ENCODE measurements at regions not wholly inside any gene's neighbourhood (a gene's known extent, or its start where the extent isn't known, plus 50 kb on each side); places are given as distances from the start of the nearest gene placed in this dataset.

DNA sequence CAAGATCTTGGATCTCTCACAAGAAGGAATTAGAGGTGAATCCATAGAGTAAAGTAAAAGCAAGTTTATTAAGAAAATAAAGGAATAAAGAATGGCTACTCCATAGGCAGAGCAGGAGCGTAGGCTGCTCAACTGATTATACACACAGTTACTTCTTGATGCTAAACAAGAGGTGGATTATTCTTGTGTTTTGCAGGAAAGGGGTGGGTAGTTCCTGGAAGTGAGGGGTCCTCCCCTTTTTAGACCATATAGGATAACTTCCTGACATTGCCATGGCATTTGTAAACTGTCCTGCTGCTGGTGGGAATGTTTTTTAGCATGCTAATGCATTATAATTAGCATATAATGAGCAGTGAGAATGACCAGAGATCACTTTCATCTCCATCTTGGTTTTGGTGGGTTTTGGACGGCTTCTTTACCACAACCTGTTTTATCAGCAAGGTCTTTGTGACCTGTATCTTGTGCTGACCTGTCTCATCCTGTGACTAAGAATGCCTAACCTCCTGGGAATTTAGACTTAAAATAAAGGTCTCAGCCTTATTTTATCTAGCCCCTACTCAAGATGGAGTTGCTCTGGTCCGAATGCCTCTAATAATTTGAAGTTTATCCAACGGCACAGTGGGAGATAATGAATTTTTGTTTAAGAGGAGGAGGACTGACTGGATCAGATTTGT is 165.7 kb upstream of the DMRT1 start:
- no peak for DNase-seq

DNA sequence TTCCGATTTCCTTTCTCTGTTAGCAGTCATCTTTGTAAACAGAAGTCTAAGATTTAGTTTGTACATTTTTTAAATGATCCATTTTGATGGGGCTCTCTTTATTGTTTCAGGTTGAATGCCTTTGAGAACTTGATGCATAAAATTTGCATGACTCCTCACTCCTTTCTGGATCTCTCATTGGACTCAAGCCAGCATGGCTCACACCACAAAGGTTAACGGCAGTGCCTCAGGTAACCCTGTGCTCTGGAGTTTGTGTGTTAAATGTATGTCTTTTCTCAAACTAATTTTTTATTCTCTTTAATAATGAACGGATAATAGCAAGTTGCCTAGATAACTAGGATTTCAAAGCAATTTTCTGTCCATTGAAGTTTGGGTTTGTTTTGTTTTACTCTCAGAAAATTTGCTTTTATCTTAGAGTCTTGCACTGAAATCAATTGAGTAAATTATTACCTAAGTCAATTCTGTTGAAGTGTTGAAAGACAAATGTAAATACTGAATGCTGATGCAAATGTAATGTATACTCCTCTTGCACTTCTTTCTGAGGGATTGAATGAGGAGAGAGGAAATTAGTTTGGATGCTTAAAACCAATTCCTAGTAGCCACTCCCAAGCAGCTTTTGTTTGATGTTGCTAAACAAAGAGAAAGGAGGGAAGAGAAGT is 164.6 kb upstream of the DMRT1 start:
- DNase-seq, result no peak

DNA sequence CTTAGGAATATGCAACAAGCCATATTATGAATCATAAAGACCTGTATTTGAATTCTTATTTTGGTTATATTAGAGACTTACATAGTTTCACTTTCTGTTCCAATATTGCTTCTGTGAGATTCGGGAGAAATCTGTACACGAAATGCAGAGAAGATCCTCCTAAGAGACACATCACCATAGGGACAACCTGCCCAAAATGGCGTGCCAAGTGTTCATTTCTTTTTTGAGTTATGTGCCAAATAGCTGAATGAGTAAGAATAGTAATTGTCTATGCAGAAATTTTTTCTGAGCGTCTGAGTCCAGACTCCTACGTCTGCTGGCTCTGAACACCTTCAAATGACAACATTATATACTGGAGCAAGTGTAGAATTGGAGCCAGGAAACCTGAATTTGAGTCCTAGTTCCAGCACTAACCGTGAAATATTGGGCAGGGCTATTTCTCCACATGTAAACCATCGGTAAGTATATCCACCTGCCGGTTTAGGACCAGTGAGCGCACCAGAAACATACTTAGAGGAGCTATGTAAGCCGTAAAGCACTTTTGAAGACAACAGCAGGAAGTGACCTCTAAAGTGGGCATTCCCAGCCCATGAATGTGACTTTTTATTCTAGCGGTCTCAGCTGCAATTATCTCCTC is 163.9 kb upstream of the DMRT1 start:
- DNase-seq, result no peak

DNA sequence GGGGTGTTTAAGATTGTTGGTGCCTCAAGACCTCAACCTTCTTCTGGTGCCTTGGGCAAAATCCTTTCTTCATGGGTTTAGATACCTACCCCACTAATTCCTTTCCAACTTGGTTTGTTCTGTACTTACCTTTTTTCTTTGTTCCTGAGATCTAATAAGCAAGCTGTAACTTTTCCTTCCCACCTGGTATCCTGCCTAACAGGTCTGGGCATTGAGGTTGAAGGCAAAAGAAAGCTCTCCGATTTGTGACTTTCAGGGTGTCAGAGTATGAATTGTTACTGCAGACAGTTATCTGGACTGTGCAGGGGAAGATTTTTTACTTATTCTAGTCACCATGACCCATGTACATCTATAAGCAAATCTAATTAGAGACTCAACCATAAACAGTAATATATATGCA is 162.6 kb upstream of the DMRT1 start:
- no peak for DNase-seq

DNA sequence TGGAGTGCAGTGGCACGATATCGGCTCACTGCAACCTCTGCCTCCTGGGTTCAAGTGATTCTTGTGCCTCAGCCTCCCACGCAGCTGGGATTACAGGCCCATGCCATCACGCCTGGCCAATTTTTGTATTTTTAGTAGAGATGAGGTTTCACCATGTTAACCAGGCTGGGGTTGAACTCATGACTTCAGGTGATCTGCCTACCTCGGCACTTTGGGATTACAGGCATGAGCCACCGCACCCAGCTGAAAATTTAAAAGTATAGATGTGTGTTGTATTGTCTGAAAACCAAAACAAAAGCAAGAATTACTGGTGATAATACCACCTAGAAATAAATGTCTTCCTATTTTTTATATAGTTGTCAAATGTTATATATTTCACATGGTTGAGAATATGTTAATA is 162.0 kb upstream of the DMRT1 start:
- DNase-seq, result no peak

DNA sequence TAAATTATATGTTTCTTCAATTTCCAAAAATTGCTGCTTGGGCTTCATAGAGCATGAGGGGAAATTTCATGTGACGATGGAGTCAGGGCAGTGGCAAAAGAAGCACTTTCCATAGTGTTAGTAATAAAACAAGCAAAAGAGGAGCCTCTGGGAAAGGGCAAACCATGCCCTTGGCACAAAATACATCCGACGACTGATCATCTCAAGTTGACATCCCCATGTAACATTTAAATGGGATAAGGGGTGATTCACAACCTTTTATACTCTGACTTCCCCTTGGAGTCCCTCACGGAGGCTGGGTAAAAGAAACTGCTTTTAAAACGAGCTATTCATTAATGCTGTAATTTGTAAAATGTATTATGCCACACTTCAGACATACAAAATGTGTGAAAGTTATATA is 161.4 kb upstream of the DMRT1 start:
- no peak for DNase-seq

DNA sequence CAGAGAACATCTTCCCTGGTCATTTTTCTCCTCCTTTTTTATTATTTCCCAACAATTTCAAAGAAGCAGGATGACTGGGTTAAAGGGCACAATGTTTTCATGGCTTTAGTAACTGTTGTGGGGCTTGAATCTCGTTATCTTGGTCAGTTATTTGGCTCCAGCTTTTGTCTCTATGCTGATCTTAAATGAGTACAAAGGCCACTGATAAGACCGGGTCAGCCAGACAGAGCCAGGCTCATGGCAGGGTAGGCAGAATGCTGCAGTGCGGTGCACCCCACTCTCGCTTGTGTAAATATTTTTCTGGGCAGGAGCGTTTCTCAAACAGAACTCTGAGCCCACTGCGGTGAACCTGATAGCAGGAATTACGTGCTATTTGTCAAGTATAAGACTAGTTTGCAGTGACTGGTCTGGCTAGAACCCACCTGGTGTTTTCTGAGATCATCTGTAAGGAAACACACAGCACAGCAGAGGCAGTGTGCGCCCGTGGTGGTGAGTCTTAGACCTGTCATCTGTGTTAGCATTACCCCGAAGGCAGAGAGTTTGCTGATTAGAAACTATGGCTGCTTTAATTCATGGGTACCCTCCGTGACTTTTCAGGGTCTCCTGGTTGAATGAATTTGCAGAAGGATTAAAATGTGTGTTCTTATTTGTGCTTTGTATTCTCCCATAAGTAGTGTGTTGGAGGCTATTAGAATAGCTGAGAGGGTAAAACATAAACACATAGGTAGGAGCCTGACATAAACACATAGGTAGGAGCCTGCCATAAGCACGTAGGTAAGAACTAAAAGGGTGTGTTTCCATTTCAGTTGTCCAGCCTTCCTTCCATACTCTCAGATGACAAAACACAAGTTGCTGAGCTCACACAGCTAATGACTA is 158.6 kb upstream of the DMRT1 start:
- DNase-seq, result no peak

DNA sequence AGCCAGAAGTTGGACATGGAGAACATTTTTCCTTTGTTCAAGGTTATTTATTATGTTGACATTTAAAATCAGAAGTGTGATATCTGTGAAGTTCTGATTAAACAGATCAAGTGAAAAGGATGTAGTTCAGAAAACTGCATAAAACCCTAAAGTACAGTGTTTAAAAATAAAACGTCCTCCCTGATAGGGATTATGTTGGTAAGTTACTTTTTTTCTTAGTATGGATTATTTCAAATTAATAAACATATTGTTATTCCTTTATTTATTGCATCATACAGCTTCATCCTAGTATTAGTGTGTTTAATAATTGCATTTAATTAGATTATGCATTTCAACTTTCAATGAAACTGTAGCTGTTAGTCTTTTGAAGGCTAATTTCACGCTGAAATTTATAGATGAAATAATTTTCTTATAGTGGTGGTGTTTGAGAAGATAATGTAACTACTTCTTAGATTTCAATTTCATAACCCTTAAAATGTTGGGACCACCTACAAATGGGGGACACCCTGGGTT is 157.9 kb upstream of the DMRT1 start:
- DNase-seq, result no peak

DNA sequence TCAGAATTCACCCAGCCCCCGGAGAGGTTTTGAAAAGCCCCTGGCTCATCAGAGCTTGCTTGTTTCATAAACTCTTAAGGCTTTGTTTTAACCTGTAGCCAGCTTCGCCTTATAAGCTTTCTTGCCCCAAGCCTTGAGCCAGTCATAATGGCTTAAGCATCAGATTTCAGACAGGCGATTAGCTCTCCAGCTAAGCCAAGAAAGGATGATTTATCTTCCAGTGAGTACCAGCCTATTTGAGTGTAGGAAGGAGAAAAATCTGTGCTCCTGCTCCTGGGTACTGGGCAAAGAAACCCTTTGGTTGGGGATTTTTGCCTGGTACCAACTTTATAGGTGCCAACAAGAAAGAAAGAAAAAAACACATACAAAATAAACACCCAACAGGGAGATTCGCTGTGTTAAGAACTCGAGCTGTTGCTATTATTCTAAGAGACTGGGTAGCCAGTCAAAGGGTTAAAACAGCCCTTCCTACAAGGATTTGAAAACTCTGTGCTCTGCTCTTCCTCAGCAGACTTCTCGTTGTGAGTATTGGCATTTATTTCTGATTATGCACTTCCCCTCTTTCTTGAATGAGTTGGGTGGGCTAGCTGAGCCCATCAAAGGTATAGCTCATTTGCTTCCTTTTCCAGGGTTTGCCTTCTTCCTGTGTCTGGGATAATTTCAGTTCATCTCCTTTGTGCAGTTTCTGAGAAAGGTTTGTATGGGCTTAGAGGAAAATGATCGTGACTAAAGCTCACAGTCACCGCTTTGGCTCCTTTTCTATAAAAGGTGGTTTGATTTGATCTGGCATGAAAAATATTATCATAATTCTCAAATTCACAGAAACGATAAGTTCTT is 157.2 kb upstream of the DMRT1 start:
- no peak for DNase-seq

DNA sequence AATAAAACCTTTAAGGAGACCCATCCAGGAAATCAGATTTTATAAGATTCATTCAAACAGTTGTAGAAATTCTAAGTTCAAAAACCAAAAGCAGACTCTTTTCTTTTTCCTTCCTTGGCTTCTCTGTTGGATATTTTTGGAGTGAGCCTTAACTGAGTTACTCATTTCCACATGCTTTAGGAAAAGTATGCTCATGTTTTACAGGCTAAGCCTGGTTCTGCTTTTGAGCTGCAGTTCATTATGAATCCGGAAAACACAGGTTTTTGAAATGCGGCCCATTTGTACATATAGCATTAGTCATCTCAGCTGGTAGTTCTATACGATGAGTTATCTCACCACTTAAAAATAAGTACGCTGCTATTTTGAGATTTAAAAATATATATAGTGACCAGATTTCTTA is 156.6 kb upstream of the DMRT1 start:
- no peak for DNase-seq

DNA sequence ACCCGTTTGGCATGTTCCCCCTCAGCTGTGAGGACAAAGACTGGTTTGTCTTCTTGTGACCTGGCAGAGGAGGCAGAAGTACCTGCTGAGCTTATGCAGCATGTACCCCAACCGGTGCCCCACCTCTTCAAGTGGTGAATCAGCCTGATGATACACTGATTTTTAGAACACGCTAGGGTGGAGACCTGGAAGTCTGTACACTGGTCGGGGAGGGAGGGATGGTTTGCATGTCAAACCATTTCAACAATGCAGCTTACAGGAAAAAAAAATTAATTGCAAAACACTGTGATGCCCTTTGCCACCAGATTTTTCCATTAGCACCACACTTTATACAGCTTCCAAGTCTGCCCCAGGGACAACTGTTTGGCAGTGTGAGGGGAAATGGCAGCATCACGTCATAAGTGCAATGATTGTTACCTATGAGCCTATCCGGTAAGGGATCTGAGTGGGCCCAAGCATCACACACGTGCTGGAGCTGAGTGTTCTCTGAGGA is 155.1 kb upstream of the DMRT1 start:
- DNase-seq, result no peak

DNA sequence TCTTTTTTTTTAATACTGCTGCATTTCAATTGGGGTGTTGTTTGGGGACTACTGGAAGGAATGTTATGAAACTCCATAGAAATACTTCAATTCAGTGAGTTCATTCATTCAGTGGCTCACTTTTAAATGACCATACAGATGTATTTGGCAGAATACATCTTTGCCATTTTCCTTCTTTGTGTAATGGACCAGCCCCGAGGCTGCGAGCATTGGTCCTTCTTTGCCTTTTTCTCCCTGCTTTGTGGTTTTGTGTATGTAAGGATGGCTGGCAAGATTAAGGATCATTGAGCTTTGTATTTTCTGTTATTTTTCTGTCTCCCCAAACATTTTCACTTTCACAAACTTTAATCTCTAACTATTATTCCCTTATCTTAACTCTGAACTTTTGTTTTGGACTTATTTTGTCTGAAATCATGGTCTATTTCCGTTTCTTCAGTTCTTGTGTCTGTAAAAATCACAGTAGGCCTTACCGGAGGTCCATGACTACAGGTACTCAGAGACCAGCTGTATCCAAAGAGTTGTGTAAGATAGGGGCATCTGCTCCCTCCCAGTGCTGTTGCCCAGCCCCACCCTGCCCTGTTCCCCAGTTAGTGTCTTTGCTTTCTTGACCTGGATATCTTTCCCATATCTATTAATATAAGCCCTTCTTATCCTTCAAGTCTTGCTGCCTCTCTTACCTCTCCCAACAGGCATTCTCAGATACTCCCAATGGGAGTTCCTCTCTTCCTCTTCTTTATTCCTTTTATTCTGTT is 154.3 kb upstream of the DMRT1 start:
- no peak for DNase-seq

DNA sequence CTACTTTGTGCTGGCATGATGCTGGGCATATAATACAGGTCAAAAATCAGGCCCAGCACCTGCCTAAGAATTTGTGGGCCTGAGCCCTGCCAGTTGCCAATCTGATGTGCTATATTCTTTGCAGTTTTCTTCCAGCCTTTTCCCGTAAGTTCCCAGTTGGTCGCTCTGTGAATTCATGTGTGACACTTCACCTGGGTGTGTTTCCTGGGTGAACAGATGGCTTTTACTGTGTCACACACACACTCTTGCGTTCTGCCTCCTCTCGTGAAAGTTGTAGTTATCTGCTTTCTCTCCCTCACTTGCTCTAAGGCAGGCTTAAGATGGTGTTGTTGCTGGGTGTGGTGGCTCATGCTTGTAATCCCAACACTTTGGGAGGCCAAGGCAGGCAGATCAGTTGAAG is 153.5 kb upstream of the DMRT1 start:
- DNase-seq, result no peak

DNA sequence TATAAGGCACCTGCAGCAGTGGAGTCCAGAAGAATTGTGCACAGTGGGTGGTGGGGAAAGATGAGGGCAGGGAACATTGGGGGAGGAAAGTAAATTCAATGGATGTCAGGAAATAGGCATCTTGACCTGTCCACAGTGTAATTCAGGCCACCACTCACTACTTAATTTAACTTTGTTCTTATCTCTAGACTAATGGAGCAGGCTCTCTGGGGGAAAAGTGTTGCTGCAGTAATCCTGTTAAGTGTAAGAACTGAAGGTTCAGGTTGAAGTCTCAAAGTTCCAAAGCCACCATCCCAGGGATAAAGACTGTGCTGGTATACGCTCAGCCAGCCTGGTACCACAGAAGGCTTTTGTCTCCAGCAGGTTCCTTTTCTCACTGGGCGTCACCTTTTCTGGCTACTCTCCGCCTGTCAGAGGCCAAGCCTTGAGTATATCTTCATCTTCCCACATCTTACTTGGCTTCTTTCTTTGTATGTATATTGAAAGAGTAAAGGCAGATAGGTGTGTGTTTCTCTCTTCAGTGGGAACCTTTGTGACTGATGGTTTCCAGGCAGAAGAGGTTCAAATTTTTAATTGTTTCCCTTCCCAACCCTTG is 150.9 kb upstream of the DMRT1 start:
- DNase-seq, result no peak

DNA sequence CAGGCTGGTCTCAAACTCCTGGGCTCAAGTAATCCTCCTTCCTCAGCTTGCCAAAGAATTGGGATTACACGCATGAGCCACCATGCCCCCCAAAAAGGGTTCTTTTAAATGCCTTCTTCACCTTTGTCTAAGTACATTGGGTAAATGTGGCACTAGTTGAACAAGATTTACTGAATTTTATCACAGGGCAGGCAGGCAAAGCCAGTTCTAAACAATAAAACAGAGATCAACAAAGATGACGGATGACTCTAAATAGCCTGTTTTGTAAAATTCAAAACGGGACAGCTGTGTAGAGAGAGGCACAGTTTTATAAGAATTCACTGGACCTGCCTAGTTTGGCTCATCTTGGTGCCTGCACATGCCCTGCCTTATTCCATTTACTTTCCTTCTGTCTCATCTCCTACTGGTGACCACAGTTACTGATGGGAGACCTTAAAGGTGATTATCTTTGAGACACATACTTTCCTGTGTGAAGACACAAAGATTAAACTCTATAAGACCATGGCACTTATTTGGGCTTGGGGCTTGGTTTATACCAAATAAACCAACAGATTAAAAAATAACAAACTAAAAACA is 149.6 kb upstream of the DMRT1 start:
- no peak for DNase-seq

DNA sequence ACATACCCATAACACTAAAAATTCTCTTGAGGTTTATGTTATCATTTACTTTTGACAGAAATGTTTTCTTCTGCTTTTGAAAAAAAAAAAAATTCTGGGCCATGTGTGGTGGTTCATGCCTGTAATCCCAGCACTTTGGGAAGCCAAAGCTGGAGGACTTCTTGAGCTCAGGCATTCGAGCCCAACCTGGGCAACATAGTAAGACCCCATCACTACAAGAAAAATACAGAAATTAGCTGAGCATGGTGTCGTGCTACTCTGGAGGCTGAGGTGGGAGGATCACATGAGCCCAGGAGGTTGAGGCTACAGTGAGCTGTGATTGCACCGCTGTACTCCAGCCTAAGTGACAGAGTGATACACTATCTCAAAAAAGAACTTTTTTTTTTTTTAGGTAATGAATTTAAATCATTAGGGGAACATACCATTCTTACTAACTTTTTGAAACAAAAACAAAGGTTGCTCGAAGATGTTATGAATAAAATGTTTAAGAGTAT is 148.8 kb upstream of the DMRT1 start:
- DNase-seq, result no peak

DNA sequence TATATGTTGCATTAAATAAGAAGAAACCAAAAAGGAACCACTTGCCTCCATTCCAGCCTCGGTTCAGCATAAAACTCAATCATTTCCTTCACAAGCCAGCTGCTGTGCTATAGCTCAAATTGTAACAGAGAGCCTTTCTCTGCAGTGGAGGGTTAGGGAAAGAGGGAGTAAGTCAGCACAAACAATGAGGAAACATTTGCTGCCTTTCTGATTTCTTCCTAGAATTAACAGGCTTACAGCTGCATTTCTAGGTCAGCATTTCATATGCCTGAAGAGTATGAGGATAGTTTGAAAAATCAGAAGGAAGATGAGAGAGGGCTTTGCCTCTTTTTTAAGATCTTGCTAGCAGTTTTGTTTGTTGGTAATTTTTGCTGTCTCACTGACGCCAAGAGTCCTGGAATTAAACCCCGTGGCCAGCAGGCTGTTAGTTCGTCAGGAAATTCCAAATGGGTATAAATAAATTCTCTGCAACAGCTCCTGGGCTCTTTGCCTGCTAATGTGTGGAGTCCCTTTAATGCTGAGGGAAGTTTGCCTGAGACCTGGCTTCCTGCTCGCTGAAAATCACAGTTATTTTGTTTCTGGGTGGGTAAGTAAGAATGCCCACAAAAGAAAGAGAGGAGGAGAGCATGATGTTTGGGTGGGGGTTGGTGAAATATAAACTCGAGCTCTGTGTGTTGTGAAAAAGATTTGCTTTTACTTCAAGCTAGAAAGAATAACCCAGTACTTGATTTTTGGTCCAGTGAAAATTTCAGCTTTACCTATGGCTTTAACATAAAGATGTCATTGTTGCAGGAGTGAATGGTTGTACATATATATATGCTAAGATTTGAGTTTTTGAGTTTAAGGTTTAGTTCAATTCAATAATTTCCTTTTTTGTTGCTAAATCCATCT is 148.1 kb upstream of the DMRT1 start:
- DNase-seq, result no peak

DNA sequence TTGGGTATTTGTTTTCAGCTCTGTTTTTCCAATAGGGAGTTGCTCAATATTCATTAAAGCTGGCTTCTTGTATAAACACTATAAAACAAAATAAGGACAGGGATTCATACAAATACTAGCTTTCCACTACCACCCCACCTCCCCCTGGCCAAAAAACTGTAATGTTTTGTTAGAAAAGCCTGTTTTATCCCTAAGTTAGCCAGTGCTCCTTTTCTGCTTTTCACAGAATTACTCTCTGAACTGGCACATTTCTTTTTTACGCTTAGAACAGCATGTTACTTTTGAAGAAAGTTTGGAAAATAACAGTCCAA is 147.4 kb upstream of the DMRT1 start:
- DNase-seq, result no peak

DNA sequence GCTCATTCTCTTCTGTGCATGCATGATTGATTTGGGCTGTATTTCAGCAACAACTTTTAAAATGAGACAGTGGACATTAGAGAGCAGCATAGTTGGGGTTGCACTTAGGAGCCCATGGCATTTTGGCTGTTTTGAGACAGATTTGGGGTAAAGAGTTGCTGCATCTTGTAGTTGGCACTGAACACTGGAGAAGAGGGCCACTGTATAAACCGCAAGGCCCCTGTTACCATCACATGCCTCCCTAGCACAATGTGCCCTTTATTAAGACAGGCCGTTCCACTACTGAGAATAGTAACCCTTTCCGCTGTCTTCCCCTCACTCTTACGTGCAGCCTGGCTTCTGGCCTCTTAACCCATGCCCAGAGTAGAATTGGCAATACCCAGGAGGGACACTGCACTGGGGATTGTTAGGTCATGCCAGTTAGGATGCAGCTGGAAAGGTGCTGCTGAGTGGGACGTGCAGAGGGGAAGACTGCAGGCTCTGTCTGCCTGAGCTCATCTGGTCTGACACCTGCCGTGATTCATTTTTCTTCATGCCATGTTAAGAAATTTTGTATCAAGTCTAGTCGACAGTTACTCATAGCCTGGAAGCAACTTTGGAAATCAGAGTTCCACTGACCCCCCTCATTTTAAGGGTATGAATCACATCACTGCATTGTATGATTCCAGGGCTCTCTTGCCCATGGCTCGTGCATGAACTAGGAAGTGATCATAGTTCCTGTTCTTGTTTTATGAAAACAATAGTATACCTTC is 146.9 kb upstream of the DMRT1 start:
- no peak for DNase-seq

All from NCI-H1092 treated with DMSO at 0.1 percent for 48 hours (cell line).